ENCODE measurements at regions not wholly inside any gene's neighbourhood (a gene's known extent, or its start where the extent isn't known, plus 50 kb on each side); places are given as distances from the start of the nearest gene placed in this dataset.

- Mint-ChIP-seq H3K27me3 (no peaks in the 10 kb centered on the region), H3K36me3 (no peaks in the 10 kb centered on the region), H3K27ac (no peak overlapping the region), H3K4me3 (no peak overlapping the region), H3K9me3 (peaks cover 0 to 10% (median 0%) of the 10 kb centered on the region in 7 donors), H3K4me1 (no peaks in the 10 kb centered on the region)
- Histone ChIP-seq H3K4me3 (ENCODE audit: low read depth, low read length) (no peak overlapping the region), H3K9me3 (ENCODE audit: control insufficient read depth in 2 of 2, low read length in 2 of 2) (no peaks in the 10 kb centered on the region), H3K36me3 (ENCODE audit: control insufficient read depth, insufficient read depth, low read length) (no peaks in the 10 kb centered on the region), H3K27ac (ENCODE audit: insufficient read depth, low read length, poor library complexity, severe bottlenecking) (no peak overlapping the region), H3K4me1 (ENCODE audit: control insufficient read depth, insufficient read depth, low read length, poor library complexity, severe bottlenecking) (no peaks in the 10 kb centered on the region), H3K27me3 (ENCODE audit: control insufficient read depth, insufficient read depth, low read length) (no peaks in the 10 kb centered on the region)
- ATAC-seq (ENCODE audit: low read depth in 2 of 2) = no peak
- no peak for DNase-seq
These were observed 551.5 kb downstream of the LMO4 start for GRCh38 chr1:87880098-87880760.

GRCh38 chr1:87880764-87881163 lies 552.1 kb downstream of the LMO4 start:
- H3K36me3 ChIP-seq (ENCODE audit: control insufficient read depth, insufficient read depth, low read length) = no peaks in the 10 kb centered on the region

GRCh38 chr1:87883906-87884305 lies 555.2 kb downstream of the LMO4 start:
- no peaks in the 10 kb centered on the region for H3K4me1 ChIP-seq (ENCODE audit: control insufficient read depth, insufficient read depth, low read length, poor library complexity, severe bottlenecking)
- no peak for ATAC-seq (ENCODE audit: low read depth in 2 of 2)
- no peaks in the 10 kb centered on the region for H3K36me3 Mint-ChIP-seq
- H3K27me3 Mint-ChIP-seq = no peaks in the 10 kb centered on the region
- no peak overlapping the region for H3K27ac Mint-ChIP-seq
- H3K4me3 ChIP-seq (ENCODE audit: low read depth, low read length) = no peak overlapping the region
- no peaks in the 10 kb centered on the region for H3K27me3 ChIP-seq (ENCODE audit: control insufficient read depth, insufficient read depth, low read length)
- H3K36me3 ChIP-seq (ENCODE audit: control insufficient read depth, insufficient read depth, low read length) = no peaks in the 10 kb centered on the region
- H3K4me3 Mint-ChIP-seq = no peak overlapping the region
- DNase-seq = no peak
- no peaks in the 10 kb centered on the region for H3K9me3 ChIP-seq (ENCODE audit: control insufficient read depth in 2 of 2, low read length in 2 of 2)
- no peak overlapping the region for H3K27ac ChIP-seq (ENCODE audit: insufficient read depth, low read length, poor library complexity, severe bottlenecking)
- H3K4me1 Mint-ChIP-seq = no peaks in the 10 kb centered on the region
- H3K9me3 Mint-ChIP-seq = peaks cover 0 to 10% (median 0%) of the 10 kb centered on the region in 7 donors

More at GRCh38 chr1:87880764-87881163, 552.1 kb downstream of the LMO4 start:
- Mint-ChIP-seq H3K4me1 (no peaks in the 10 kb centered on the region), H3K27ac (no peak overlapping the region), H3K27me3 (no peaks in the 10 kb centered on the region), H3K4me3 (no peak overlapping the region), H3K36me3 (no peaks in the 10 kb centered on the region), H3K9me3 (peaks cover 0 to 10% (median 0%) of the 10 kb centered on the region in 7 donors)
- ATAC-seq (ENCODE audit: low read depth in 2 of 2) (no peak), DNase-seq (no peak)
- Histone ChIP-seq H3K4me1 (ENCODE audit: control insufficient read depth, insufficient read depth, low read length, poor library complexity, severe bottlenecking) (no peaks in the 10 kb centered on the region), H3K27ac (ENCODE audit: insufficient read depth, low read length, poor library complexity, severe bottlenecking) (no peak overlapping the region), H3K9me3 (ENCODE audit: control insufficient read depth in 2 of 2, low read length in 2 of 2) (no peaks in the 10 kb centered on the region), H3K4me3 (ENCODE audit: low read depth, low read length) (no peak overlapping the region), H3K27me3 (ENCODE audit: control insufficient read depth, insufficient read depth, low read length) (no peaks in the 10 kb centered on the region)

GRCh38 chr1:87884581-87884980 lies 555.9 kb downstream of the LMO4 start:
- ATAC-seq (ENCODE audit: low read depth in 2 of 2) = no peak
- Mint-ChIP-seq H3K27me3 (no peaks in the 10 kb centered on the region), H3K4me1 (no peaks in the 10 kb centered on the region), H3K4me3 (no peak overlapping the region), H3K9me3 (peaks cover 0 to 10% (median 0%) of the 10 kb centered on the region in 7 donors), H3K36me3 (no peaks in the 10 kb centered on the region), H3K27ac (no peak overlapping the region)
- H3K4me1 ChIP-seq (ENCODE audit: control insufficient read depth, insufficient read depth, low read length, poor library complexity, severe bottlenecking) = no peaks in the 10 kb centered on the region
- H3K4me3 ChIP-seq (ENCODE audit: low read depth, low read length) = no peak overlapping the region
- no peaks in the 10 kb centered on the region for H3K36me3 ChIP-seq (ENCODE audit: control insufficient read depth, insufficient read depth, low read length)
- H3K27ac ChIP-seq (ENCODE audit: insufficient read depth, low read length, poor library complexity, severe bottlenecking) = no peak overlapping the region
- no peaks in the 10 kb centered on the region for H3K9me3 ChIP-seq (ENCODE audit: control insufficient read depth in 2 of 2, low read length in 2 of 2)
- H3K27me3 ChIP-seq (ENCODE audit: control insufficient read depth, insufficient read depth, low read length) = no peaks in the 10 kb centered on the region
- no peak for DNase-seq

DNA sequence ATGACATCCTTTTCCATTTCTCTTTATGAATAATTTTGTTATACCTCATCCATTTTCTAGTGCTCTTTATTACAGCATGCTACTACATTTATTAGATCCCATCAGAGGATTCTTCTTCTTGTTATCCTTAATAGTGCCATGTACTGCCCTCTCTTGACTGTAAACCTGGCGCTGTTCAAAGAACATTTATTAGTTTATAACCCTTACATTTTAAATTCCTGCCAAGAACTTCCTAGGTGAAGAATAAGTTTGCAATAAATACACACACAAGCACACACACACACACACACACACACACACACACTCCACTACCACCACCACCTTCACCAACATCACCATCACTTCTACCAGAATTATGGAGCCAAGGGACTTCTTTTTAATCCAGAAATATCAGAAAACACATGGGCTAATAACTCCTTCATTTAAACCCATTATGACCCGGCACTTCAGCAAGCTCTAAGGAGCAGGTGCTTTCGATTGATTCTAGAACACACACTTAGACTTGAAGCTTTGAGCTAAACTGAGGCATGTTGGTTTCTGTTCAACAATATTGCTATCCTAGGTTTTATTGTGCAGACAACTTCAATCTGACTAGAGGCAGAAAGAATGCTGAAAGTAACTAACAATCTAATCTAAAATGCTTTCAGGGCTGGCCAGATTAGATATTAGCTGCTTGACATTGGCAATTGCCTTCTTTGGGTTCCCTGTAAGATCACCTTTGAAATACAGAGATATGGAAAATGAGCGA lies 556.8 kb downstream of the LMO4 start:
- H3K36me3 ChIP-seq (ENCODE audit: control insufficient read depth, insufficient read depth, low read length) = no peaks in the 10 kb centered on the region
- DNase-seq (no peak), ATAC-seq (ENCODE audit: low read depth in 2 of 2) (no peak)
- H3K9me3 Mint-ChIP-seq = peaks cover 0 to 10% (median 0%) of the 10 kb centered on the region in 7 donors
- no peaks in the 10 kb centered on the region for H3K4me1 Mint-ChIP-seq
- no peak overlapping the region for H3K27ac Mint-ChIP-seq
- no peak overlapping the region for H3K4me3 Mint-ChIP-seq
- H3K4me1 ChIP-seq (ENCODE audit: control insufficient read depth, insufficient read depth, low read length, poor library complexity, severe bottlenecking) = no peaks in the 10 kb centered on the region
- no peak overlapping the region for H3K27ac ChIP-seq (ENCODE audit: insufficient read depth, low read length, poor library complexity, severe bottlenecking)
- no peaks in the 10 kb centered on the region for H3K36me3 Mint-ChIP-seq
- H3K9me3 ChIP-seq (ENCODE audit: control insufficient read depth in 2 of 2, low read length in 2 of 2) = no peaks in the 10 kb centered on the region
- no peaks in the 10 kb centered on the region for H3K27me3 ChIP-seq (ENCODE audit: control insufficient read depth, insufficient read depth, low read length)
- no peak overlapping the region for H3K4me3 ChIP-seq (ENCODE audit: low read depth, low read length)
- no peaks in the 10 kb centered on the region for H3K27me3 Mint-ChIP-seq

DNA sequence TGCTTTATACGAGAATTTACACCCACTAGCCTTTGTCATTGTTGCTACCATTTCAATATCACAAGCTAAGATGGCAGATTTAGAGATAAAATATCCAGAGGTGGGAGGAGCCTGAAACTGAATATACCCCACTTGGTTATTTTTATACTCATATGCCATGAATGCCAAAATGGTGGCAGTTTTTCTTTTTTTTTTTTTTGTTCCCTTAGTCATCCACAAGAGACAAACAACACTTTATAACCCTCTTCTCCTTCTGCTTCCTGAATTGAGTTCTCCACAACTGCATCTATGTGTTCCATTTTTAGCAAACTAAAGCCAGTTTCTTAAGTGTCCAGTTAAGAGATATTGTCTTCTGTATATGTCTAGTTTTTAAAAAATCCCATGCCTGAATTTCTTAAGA lies 558.4 kb downstream of the LMO4 start:
- no peak for ATAC-seq (ENCODE audit: low read depth in 2 of 2)
- Histone ChIP-seq H3K4me3 (ENCODE audit: low read depth, low read length) (no peak overlapping the region), H3K9me3 (ENCODE audit: control insufficient read depth in 2 of 2, low read length in 2 of 2) (no peaks in the 10 kb centered on the region), H3K4me1 (ENCODE audit: control insufficient read depth, insufficient read depth, low read length, poor library complexity, severe bottlenecking) (no peaks in the 10 kb centered on the region), H3K27me3 (ENCODE audit: control insufficient read depth, insufficient read depth, low read length) (no peaks in the 10 kb centered on the region), H3K36me3 (ENCODE audit: control insufficient read depth, insufficient read depth, low read length) (no peaks in the 10 kb centered on the region), H3K27ac (ENCODE audit: insufficient read depth, low read length, poor library complexity, severe bottlenecking) (no peak overlapping the region)
- no peak for DNase-seq
- Mint-ChIP-seq H3K4me1 (no peaks in the 10 kb centered on the region), H3K36me3 (no peaks in the 10 kb centered on the region), H3K27me3 (no peaks in the 10 kb centered on the region), H3K27ac (no peak overlapping the region), H3K9me3 (peaks cover 0 to 7% (median 0%) of the 10 kb centered on the region in 7 donors), H3K4me3 (no peak overlapping the region)

- Mint-ChIP-seq H3K4me3 (no peak overlapping the region), H3K27me3 (no peaks in the 10 kb centered on the region), H3K36me3 (no peaks in the 10 kb centered on the region), H3K9me3 (peaks cover 0 to 5% (median 0%) of the 10 kb centered on the region in 7 donors), H3K27ac (no peak overlapping the region), H3K4me1 (no peaks in the 10 kb centered on the region)
- ATAC-seq (ENCODE audit: low read depth in 2 of 2) (no peak), DNase-seq (no peak)
- H3K4me1 ChIP-seq (ENCODE audit: control insufficient read depth, insufficient read depth, low read length, poor library complexity, severe bottlenecking) = no peaks in the 10 kb centered on the region
- no peak overlapping the region for H3K4me3 ChIP-seq (ENCODE audit: low read depth, low read length)
- no peaks in the 10 kb centered on the region for H3K36me3 ChIP-seq (ENCODE audit: control insufficient read depth, insufficient read depth, low read length)
- H3K27ac ChIP-seq (ENCODE audit: insufficient read depth, low read length, poor library complexity, severe bottlenecking) = no peak overlapping the region
- H3K9me3 ChIP-seq (ENCODE audit: control insufficient read depth in 2 of 2, low read length in 2 of 2) = no peaks in the 10 kb centered on the region
- H3K27me3 ChIP-seq (ENCODE audit: control insufficient read depth, insufficient read depth, low read length) = no peaks in the 10 kb centered on the region
These were observed 559.8 kb downstream of the LMO4 start for GRCh38 chr1:87888446-87888845.

DNA sequence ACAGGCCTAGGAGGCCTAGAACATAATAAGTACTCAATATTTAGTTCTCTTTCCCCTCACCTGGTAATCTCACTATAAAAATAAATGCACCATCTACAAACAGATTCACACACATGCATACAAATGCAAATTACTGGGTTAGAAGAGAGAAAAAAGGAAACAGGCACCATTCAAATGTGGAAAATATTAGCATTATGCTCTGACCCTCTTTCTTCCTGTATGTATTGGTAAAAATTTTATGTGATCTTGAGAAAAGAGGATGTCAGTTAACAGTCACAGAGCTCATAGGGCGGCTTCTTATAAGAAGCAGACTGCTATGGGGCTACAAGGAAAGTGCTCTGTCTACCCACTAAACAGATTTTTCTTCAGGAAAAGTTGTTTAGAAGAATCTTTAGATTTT lies 565.4 kb downstream of the LMO4 start:
- H3K4me3 Mint-ChIP-seq = no peak overlapping the region
- ATAC-seq (ENCODE audit: low read depth in 2 of 2) = no peak

More for the DNA sequence above, 565.4 kb downstream of the LMO4 start:
- H3K27ac ChIP-seq (ENCODE audit: insufficient read depth, low read length, poor library complexity, severe bottlenecking) = no peak overlapping the region
- H3K9me3 ChIP-seq (ENCODE audit: control insufficient read depth in 2 of 2, low read length in 2 of 2) = no peaks in the 10 kb centered on the region
- Mint-ChIP-seq H3K4me1 (no peaks in the 10 kb centered on the region), H3K36me3 (no peaks in the 10 kb centered on the region), H3K27me3 (no peaks in the 10 kb centered on the region), H3K9me3 (peaks cover 0 to 2% (median 0%) of the 10 kb centered on the region in 7 donors), H3K27ac (no peak overlapping the region)
- H3K36me3 ChIP-seq (ENCODE audit: control insufficient read depth, insufficient read depth, low read length) = no peaks in the 10 kb centered on the region
- no peak overlapping the region for H3K4me3 ChIP-seq (ENCODE audit: low read depth, low read length)
- DNase-seq = no peak
- H3K4me1 ChIP-seq (ENCODE audit: control insufficient read depth, insufficient read depth, low read length, poor library complexity, severe bottlenecking) = no peaks in the 10 kb centered on the region
- H3K27me3 ChIP-seq (ENCODE audit: control insufficient read depth, insufficient read depth, low read length) = no peaks in the 10 kb centered on the region

Measured in CD4-positive, CD25-positive, alpha-beta regulatory T cell (primary cell).